Keratinocyte (primary cell): ENCODE measurements at regions not wholly inside any gene's neighbourhood (a gene's known extent, or its start where the extent isn't known, plus 50 kb on each side); places are given as distances from the start of the nearest gene placed in this dataset.

Experiments
- DNase-seq: peaks from one replicate; pipeline ENCODE4 v3.0.0-alpha.2; 2011; ENCODE audit warnings: low read depth, missing footprints, low spot score
- FAIRE-seq: peaks from 2 replicates; lab custom pipeline; 2011; peaks lifted over from hg19 to GRCh38; lab: Jason Lieb, UNC
- H2AFZ ChIP-seq: 2 replicates; pipeline ENCODE4 v1.6.0; 2012; ENCODE audit warnings: low read length, control low read depth, inconsistent platforms; ENCODE audit not compliant: control insufficient read depth
- H3K27ac ChIP-seq: 2 replicates; pipeline ENCODE4 v1.5.1; 2011; ENCODE audit warnings: low read length; ENCODE audit not compliant: control insufficient read depth, insufficient read depth
- H3K27me3 ChIP-seq: 3 replicates; pipeline ENCODE4 v1.6.0; 2011; ENCODE audit warnings: low read length; ENCODE audit not compliant: control insufficient read depth, insufficient read depth; ENCODE audit errors: extremely low read depth
- H3K36me3 ChIP-seq, 2 experiments: 2 replicates in 1 of 2; 3 replicates in 1 of 2; pipeline ENCODE4 v1.5.1; 2011; ENCODE audit warnings: low read length in 2 of 2, mild to moderate bottlenecking in 1 of 2; ENCODE audit not compliant: control insufficient read depth in 2 of 2, insufficient read depth in 2 of 2; ENCODE audit errors: extremely low read depth in 1 of 2
- H3K4me1 ChIP-seq: 3 replicates; pipeline ENCODE4 v1.5.1; 2011; ENCODE audit warnings: low read length; ENCODE audit not compliant: control insufficient read depth, insufficient read depth; ENCODE audit errors: extremely low read depth
- H3K4me2 ChIP-seq: 3 replicates; pipeline ENCODE4 v1.6.0; 2011; ENCODE audit warnings: low read depth, low read length; ENCODE audit not compliant: control insufficient read depth, insufficient read depth; ENCODE audit errors: extremely low read depth
- H3K4me3 ChIP-seq, 3 experiments: fragments of 200-600 bp in 1 of 3; sonication (generic) in 1 of 3; 2 replicates in 2 of 3; 3 replicates in 1 of 3; pipeline ENCODE4 v1.5.1; 2011 to 2016; ENCODE audit warnings: low read length in 3 of 3, mild to moderate bottlenecking in 3 of 3, control low read depth in 2 of 3, inconsistent platforms in 1 of 3, low read depth in 1 of 3, mixed read lengths in 1 of 3, mixed run types in 1 of 3, moderate library complexity in 1 of 3; ENCODE audit not compliant: control insufficient read depth in 2 of 3, insufficient read depth in 2 of 3; ENCODE audit errors: extremely low read depth in 1 of 3
- H3K79me2 ChIP-seq: 2 replicates; pipeline ENCODE4 v1.6.0; 2012; ENCODE audit warnings: low read length; ENCODE audit not compliant: control insufficient read depth, insufficient read depth
- H3K9ac ChIP-seq: 3 replicates; pipeline ENCODE4 v1.6.0; 2011; ENCODE audit warnings: low read length; ENCODE audit not compliant: control insufficient read depth, insufficient read depth; ENCODE audit errors: extremely low read depth
- H3K9me1 ChIP-seq: 3 replicates; pipeline ENCODE4 v1.6.0; 2011; ENCODE audit warnings: low read length; ENCODE audit not compliant: control insufficient read depth, insufficient read depth; ENCODE audit errors: extremely low read depth
- H3K9me3 ChIP-seq: 2 replicates; pipeline ENCODE4 v1.5.1; 2012; ENCODE audit warnings: low read depth, low read length; ENCODE audit not compliant: control insufficient read depth
- H4K20me1 ChIP-seq: 3 replicates; pipeline ENCODE4 v1.6.0; 2011; ENCODE audit warnings: low read length; ENCODE audit not compliant: control insufficient read depth, insufficient read depth; ENCODE audit errors: extremely low read depth
- CTCF ChIP-seq, 3 experiments: IDR thresholded peaks in 1 of 3; conservative IDR thresholded peaks in 1 of 3; optimal IDR thresholded peaks in 1 of 3; 2 replicates in 2 of 3; 3 replicates in 1 of 3; pipeline versions ENCODE3 to v1.5.1; 2011; ENCODE audit warnings: low read length in 3 of 3, mild to moderate bottlenecking in 3 of 3, moderate library complexity in 2 of 3, control low read depth in 1 of 3, inconsistent platforms in 1 of 3; ENCODE audit not compliant: insufficient read depth in 2 of 3; ENCODE audit errors: extremely low read depth in 1 of 3
- EZH2 ChIP-seq: IDR thresholded peaks from one replicate; pipeline ENCODE4 v1.6.1; 2012; ENCODE audit warnings: inconsistent platforms, mild to moderate bottlenecking, low read length, moderate library complexity
- dilution Hi-C: fragments of 300-500 bp; cut with MboI; formaldehyde crosslinking; loops from one replicate; pipeline ENCODE4 v1.7.0; 2020; ENCODE audit warnings: low sequenced_read_pairs; ENCODE audit not compliant: extremely low pct_ligation_motif_present

GRCh38 chr13:58463841-58464240, 832.3 kb downstream of the PCDH17 start:
- Histone ChIP-seq H3K27me3 (no peaks in the 10 kb centered on the region), H3K4me2 (no peak overlapping the region), H3K36me3 (no peaks in the 10 kb centered on the region), H3K4me3 (no peak overlapping the region), H3K4me1 (no peaks in the 10 kb centered on the region), H4K20me1 (no peaks in the 10 kb centered on the region), H3K9me3 (no peaks in the 10 kb centered on the region), H2AFZ (no peak overlapping the region), H3K79me2 (no peaks in the 10 kb centered on the region), H3K27ac (no peak overlapping the region), H3K9me1 (no peaks in the 10 kb centered on the region), H3K9ac (no peak overlapping the region)
- FAIRE-seq: no peak
- dilution Hi-C loops: no loop called here
- TF ChIP-seq CTCF (optimal IDR thresholded peaks at IDR 0.05 in 1 of 3, IDR thresholded peaks at IDR 0.05 in 1 of 3, conservative IDR thresholded peaks at IDR 0.05 in 1 of 3; ENCODE audit: extremely low read depth in 1 of 3, insufficient read depth in 2 of 3, low read length in 3 of 3) (no peak), EZH2 (no peak)
- no peak for DNase-seq

- Histone ChIP-seq H4K20me1 (no peaks in the 10 kb centered on the region), H3K36me3 (no peaks in the 10 kb centered on the region), H3K27me3 (no peaks in the 10 kb centered on the region), H3K9me1 (no peaks in the 10 kb centered on the region), H3K79me2 (no peaks in the 10 kb centered on the region), H3K4me3 (no peak overlapping the region), H3K27ac (no peak overlapping the region), H3K4me2 (no peak overlapping the region), H3K9me3 (no peaks in the 10 kb centered on the region), H3K9ac (no peak overlapping the region), H3K4me1 (no peaks in the 10 kb centered on the region), H2AFZ (no peak overlapping the region)
- TF ChIP-seq EZH2 (no peak), CTCF (optimal IDR thresholded peaks at IDR 0.05 in 1 of 3, IDR thresholded peaks at IDR 0.05 in 1 of 3, conservative IDR thresholded peaks at IDR 0.05 in 1 of 3; ENCODE audit: extremely low read depth in 1 of 3, insufficient read depth in 2 of 3, low read length in 3 of 3) (no peak)
- dilution Hi-C loops: no loop called here
- FAIRE-seq (no peak), DNase-seq (no peak)
Measured at GRCh38 chr13:58467176-58467575, 835.6 kb downstream of the PCDH17 start.
